GM19240 (cell line): ENCODE measurements at regions not wholly inside any gene's neighbourhood (a gene's known extent, or its start where the extent isn't known, plus 50 kb on each side); places are given as distances from the start of the nearest gene placed in this dataset.

Experiments
- DNase-seq: peaks from one replicate; pipeline ENCODE4 v3.0.0; 2011; ENCODE audit warnings: low spot score; ENCODE audit not compliant: insufficient read length

DNA sequence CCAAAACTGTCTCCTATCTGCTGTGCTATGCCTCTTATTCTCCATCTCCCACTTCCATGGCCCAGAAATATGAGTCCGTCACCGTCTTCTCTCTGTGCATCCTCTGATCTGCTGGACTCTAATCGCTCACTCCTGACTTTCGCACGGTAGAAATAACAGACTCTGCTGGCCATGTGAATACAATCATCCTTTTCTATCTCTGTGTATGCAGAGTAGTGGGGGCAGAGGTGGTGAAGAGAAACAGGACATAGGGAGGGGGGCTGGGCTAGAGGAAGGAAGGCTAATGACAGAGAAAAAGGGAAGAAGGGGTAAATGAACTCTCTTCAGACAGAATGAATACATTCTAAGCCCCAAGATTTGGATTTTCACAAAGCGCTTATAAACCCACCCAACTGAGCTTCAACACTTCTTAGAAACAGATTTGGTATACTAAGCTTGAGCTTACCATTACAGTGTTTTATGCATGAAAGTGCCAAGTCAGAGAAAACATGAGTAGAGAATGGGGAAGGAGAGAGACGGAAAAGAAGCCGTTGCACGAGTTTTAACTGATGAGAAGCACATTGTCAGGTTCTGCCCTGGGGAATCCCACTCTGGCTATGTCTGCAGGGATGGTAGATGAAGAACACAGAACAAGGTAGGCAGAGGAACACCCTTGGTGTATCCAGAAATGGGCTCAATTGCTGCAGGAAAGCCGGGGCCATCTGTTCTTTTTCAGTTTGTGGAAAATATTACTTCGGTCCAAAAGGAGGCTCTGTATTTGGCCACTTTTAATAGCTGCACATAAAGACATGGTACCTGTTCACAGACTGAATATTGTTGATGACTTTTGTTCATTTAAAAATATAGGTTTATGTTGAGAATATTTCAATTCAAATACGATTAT lies 324.7 kb downstream of the ETS1 start:
- no peak for DNase-seq

DNA sequence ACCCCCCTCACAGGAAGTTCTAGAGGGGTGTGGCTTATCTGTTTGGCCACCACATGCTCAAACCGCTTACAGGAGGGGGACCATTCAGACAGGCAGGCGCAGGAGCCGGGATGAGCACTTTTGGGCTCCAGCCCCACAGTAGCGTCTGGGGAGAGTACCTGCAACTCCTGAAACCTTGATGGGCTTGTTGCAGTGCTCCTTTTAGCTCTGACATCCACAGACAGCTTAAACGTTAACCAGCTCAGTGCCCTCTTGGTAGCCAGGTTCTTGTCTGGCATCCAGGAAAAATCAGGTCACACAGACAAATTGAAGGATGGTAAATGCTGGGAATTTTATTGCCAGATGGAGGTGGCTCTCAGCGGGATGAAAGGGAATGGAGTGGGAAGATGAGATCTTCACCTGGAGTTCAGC lies 326.3 kb downstream of the ETS1 start:
- DNase-seq, result no peak

DNA sequence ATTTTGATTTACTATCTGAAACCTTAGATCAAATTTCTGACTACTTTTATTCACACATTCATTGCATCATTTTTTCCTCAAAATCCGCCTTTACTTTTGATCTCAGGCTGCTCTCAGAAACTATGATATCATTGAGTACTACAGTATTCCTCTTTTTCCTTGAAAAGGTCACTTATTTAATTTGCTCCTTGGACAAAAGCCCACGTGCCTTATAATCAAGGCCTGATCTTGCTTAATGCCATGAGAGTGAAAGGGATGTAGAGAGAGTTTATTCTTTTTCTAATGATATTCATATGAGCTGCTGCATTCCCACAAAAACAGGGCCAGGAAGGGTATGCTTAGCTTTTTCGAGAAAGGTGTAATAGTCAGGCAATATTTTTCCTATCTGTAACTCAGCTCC lies 327.0 kb downstream of the ETS1 start:
- DNase-seq, result no peak

DNA sequence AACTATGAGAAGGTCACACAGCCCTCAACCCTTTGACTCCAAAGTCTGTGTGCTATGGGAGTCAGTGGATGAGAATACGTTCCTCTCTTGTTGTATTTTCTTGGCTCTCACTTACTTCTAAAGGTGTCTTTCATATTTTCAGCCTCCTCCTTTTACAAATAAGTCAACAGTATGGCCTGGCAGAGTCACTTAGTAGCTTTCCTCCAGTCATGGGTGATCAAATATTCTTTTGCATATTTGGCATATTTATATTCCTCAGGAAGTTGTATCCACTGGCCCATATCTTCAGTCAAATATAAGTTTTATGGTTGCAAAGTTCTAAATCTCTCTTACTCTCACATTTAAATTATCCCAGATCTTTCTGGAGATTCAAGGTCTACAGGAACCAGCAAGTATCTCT lies 327.5 kb downstream of the ETS1 start:
- no peak for DNase-seq

DNA sequence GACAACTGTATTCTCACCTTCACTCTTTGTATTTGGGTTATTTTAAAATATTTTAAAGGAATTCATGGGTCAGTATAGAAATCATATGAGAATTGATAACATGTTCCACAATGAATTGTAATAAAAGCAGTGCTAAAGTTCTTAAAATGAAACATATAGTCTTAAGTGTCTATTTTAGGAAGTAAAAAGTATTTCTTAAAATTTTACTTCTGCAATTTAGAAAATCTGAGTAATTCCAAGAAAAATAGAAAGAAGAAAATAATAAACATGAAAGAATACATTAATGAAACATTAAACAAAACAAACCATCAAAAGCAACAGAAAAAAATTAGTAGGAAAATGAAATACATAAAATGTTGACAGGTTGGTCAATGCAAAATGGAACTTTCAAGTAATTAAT lies 332.4 kb downstream of the ETS1 start:
- no peak for DNase-seq

DNA sequence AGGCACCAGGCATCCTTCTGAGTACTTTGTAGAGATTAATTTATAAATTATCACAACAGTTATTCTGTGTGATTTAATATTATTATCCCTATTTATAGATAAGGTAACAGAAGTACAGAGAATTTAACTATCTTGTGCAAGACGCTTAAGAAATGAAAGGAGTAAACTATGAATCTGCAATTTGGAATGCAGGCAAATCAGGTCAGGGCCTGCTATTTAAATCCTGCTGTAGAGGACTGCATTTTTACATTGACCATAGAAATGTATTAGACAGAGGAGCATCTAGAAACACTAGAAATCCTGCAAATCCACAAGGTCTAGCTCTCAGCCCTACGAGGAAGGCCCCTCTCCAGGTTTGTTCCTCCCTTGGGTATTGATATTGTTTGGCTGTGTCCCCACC lies 336.2 kb downstream of the ETS1 start:
- DNase-seq, result no peak

DNA sequence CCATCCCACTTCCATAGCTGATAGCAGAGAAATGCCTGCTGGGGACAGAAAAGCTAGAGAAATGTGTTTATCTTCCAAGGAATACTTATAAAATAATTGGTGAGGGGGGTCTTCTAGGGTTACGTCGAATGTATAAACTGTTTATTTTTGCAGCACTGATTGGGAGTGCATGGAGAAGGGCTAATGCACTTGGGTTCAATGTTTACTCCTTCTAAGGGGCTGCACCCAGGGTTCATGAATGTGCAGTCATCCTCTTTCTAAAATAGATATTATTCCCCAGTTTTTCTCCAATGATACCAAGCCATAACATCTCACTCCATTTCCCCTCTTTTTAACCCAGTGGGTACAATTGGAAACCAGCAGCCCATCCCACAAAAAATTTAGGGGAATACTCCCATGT lies 336.9 kb downstream of the ETS1 start:
- no peak for DNase-seq

DNA sequence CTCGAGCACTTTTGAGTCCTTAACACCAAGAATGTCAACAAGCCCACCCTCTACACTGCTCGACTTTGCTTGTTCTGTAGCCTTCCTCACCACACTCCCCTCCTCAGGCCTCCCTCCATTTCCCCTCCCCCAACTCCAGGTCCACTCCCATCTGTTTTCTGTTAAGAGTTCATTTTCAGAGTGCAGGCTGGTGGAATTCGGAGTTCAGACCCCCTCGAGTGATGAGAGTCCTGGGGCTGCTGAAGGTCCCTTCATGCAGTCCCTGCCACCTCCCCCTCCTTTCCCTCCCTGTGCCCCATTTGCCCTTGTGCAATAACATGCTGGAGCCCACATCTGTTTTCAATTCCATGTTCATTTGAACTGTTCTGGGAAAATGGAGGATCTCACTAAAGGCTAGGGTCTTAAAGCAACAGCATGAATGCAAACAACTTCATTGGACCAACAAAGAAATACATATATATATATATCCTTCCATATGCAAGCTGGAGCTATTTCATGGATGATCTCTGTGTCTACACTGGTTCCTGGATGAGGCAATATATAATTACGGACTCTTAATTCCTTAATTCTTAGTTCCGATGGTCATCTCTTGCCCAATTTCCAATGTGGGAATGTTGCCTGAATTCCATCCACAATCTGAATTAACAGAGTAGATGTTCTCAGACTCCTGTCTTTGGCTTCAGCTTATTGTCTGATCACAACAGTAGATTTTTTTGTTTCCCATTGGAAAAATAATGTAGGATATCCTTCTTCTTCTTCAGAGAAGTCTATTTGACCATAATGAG lies 340.4 kb downstream of the ETS1 start:
- DNase-seq, result no peak

DNA sequence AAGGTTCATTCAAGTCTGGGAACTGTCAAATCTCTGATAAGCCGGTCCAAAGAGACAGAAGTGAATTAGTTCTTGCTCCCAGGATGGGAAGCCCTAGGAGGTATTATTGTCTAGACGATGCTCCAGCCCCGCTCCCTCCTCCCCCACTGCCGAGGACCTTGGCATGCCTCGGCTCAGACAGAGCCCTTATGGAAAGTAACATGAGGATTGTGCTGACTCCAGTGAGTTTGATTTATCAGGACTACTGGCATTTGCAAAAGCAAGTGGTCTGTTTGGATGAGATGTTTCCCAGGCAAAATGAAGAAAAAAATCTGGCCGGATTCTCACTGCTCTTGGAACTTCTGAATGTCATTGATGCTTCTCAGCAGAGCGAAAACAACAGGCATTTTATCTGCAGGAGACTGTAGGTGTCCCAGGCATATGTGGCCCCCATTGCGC lies 341.0 kb downstream of the ETS1 start:
- DNase-seq, result no peak

DNA sequence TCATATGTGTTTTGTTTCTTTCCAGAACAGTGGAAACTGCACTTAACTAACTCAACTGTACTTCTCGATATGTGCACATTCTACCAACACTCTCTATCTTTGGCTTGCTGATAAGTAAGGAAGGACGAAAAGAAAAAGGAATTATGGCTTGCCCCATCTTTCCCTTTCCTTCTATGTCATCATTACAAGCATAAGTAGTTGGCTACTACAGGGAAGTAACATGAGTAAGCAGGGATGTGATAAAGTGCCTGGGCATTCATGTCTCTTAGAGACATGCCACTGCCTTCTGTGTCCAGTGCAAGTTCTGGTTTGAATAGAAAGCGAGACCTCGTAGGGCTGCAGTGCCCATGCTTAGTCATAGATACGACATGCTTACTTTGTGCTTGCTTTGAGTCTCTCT lies 342.5 kb downstream of the ETS1 start:
- DNase-seq, result no peak

DNA sequence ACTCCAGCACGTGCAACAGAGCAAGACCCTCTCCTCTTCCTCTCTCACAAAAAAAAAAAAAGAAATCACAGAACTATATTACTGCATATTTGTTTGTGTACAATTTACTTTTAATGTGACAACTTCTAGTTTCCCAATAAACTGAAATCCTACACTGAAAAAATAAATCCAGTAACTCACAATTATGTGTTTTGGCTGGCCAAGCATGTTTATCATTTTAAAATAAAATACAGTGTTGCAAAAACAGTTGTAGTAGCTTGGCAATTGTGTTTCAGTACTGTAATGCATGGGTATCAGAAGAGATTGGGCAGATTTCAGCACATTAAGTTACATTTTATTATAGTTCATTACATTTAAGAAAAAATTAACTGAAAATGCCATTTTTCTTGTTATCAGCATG lies 344.9 kb downstream of the ETS1 start:
- DNase-seq, result no peak

DNA sequence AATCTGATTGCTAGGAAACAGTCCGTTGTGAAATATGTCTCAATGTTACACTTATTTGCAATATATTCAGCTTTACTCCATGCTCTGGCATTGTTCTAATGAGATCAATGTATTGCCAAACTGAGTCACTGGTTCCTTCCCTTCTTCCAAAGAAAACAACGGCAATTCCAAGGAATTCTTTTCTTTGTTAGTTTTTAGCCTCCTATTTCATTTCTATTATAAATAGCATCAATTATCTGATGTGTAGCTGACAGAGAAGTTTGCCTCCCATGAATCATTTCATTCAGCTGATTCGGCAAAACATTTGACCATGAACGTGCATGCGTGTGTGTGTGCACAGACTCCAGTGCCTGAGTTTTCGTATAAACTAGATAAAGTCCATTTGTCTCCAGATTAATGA lies 346.8 kb downstream of the ETS1 start:
- DNase-seq, result no peak

DNA sequence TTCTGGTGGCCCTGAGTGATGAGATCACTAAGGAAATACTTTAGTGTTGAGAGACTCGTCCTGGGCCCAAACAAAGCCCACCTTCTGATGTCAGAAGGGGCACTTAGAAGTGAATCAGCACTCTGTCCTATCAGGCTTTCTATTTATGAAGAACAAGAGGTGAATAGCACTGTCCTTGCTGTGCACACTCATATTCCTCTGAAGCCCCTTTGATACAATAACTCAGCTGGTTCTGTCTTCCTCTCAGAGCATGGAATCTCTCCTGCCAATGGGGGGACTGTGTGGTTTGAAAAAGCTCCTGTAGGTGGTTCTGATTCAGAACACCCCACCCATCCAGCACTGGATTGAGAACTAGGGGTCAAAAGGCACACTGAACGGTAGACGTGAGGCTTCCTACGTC lies 348.1 kb downstream of the ETS1 start:
- no peak for DNase-seq

DNA sequence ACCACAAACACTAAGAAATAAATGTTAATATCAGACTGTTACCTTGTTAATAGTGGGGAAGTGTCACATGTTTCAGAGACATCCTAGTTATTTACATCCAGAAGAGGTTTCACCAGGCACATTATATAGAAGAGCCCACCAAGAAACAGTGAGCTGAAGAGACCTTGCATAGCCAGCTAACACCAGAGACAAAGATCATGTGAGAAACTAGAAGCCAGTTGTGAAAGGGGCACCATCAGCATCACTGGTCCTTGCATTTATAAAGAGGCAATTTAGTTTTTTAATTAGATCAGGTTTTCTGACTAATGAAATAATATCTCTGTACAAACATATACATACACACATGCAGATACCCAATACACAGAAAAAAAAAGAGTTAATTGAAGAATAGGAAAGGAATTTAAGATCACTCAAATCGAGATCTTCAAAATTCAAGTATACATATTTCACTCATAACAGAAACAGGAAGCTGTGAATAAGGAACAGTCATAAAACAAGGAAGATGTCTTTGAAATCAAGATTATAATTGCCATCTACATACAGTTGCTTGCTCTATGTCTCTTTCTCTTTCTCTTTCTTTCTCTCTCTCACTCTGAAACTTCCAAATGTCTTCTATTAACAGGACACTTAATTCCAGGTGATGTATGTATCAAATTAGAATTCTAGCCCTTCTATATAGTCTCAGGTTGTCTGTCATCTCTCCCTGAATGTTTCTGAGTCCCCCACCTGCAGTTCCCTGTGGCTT lies 348.7 kb downstream of the ETS1 start:
- DNase-seq, result no peak

DNA sequence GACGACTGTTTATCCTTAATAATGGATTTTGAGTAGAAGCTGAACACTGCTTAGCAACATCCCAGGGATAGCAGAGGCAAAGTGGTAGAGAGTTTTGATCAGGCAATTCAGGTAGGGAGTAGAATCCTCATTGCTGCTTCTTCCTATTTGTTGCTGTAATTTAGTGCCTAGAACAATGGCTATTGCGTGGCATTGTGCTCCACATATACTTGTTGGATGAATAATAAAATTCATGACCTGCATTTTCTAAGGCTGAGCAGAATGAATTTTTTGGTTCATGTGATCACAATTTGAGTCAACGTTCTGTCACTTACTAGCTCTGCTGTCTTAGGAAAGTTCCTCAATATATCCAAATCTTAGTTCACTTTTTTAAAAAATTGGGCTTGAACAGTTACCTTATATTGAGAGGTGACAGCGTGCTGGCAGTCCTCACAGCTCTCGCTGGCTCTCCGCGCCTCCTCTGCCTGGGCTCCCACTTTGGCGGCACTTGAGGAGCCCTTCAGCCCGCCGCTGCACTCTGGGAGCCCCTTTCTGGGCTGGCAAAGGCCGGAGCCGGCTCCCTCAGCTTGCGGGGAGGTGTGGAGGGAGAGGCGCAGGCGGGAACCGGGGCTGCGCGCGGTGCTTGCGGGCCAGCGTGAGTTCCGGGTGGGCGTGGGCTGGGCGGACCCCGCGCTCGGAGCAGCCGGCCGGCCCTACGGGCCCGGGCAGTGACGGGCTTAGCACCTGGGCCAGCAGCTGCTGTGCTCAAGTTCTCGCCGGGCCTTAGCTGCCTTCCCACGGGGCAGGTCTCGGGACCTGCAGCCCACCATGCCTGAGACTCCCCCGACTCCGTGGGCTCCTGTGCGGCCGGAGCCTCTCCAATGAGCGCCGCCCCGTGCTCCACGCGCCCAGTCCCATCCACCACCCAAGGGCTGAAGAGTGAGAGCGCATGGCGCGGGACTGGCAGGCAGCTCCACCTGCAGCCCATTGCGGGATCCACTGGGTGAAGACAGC lies 350.6 kb downstream of the ETS1 start:
- no peak for DNase-seq

DNA sequence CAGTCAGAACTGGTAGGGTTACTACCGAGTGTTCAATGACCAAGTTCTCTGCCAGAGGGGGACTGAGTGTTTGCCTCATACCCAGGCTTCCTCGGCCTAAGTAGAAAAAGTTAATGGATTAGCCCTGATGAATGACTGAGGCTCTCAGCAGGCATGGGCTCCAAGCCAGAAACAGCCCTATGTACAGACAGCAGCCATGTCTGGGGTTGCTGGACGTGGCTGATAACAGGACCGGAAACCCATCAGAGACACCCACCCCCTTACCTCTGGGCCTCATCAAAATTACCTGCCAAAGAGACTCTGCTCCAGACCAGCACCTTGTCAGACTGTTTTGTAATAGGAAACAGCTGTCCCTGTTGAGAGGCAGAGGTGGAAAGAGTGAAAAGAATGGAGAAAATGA lies 351.4 kb downstream of the ETS1 start:
- DNase-seq, result no peak

DNA sequence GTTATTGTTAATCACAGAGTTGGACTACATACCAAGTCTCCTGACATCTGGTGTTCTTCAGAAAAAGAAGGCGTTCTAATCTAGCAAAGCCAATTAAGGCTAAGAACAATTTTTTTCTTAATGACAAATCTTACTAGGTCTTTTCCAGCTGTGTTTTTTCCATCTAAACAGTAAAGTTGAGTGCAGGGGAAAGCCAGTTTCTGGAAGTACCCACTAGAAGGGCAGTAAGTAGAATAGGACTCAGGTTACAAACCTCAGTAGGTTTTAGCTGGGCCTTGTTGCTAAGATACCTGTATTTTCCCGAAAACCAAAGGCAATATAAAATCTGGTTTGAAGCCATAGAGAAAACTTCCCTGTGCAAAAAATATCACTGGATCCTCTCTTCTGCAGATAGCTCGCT lies 351.9 kb downstream of the ETS1 start:
- DNase-seq, result no peak

DNA sequence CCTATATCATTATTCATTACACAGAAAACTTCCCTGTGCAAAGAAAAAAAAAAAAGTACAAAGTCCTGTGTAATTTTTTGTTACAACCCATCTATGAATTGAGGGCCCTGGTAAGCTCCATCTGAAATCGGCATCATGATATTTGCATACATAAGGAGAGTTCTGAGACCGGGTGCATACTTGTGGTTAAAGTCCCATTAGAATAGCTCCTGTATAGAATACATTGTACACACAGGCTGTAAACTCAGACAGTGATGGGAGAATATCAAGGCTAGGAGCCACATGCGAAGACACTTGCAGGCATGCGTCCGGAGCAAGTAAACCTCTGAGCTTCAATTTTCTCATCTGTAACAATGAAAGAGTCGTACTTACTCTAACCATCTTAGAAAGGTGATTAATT lies 353.2 kb downstream of the ETS1 start:
- DNase-seq, result no peak

DNA sequence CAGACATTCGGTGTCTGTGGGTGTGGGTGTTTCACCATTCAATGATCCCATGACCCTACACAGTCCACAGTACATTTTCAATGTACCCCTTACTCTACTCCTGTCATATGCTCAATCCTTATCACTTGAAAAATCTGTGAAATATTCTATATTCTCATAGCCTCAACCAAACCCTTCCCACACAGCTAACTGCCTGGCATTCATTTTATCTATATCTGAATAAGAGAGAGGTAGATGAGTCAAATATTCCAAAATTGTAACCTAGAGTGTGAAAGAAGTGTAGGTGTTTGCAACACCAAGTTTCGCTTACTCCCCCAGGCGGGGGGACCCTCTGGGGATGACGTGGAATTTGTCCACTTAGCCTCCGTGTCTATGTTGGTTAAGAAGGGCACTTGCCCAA lies 354.8 kb downstream of the ETS1 start:
- no peak for DNase-seq

DNA sequence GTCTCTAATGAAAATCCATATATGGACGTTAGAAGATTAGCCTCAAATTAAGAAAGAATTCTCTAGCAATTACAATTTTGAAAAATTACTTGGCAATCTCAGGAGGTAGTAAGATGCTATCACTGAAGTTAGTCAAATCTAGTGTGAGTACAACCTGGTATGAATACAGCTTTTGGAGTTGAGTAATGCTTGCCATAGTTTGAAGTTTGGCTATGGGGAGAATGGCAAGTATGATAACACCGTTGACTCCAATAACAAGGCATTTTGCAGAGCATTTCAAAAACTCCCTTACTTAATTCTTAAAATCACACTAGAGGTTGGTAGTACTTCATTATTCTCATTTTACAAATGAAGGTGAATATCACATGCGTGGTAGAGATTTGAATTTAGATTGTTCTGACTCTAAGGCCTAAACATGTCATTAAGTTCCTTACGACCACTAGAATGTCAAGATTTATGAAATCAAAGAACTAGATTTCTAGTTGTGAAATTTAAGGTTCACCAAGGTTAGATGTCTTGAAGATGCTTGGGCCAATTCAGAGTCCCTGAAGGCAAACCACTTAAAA lies 355.4 kb downstream of the ETS1 start:
- no peak for DNase-seq

DNA sequence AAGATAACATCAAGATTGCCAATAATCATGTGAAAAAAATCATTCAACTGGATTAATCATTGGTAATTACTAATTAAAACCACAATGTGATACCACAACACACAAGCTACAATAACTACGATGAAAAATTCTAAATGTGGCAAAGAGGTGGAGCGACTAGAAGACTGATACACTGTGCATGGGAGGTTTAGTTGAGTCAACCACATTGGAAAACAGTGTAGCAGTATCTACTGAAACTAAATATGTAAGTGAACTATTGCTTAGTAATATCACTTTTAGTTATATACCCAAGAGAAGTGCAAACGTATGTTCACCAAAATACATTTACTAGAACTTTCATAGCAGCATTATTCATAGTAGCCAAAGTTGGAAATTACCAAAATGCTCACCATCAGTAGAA lies 359.9 kb downstream of the ETS1 start:
- no peak for DNase-seq
